ENCODE measurements at regions not wholly inside any gene's neighbourhood (a gene's known extent, or its start where the extent isn't known, plus 50 kb on each side); places are given as distances from the start of the nearest gene placed in this dataset.

GRCh38 chr1:60753036-60753900 is 329.1 kb upstream of the NFIA start:
- no peak for TF ChIP-seq CTCF (IDR thresholded peaks at IDR 0.05)

GRCh38 chr1:60751306-60751705 is 331.1 kb upstream of the NFIA start:
- no peak for TF ChIP-seq CTCF (IDR thresholded peaks at IDR 0.05)

GRCh38 chr1:60747353-60747752 is 335.0 kb upstream of the NFIA start:
- no peak for TF ChIP-seq CTCF (IDR thresholded peaks at IDR 0.05)

GRCh38 chr1:60746278-60746791 is 336.0 kb upstream of the NFIA start:
- TF ChIP-seq CTCF (IDR thresholded peaks at IDR 0.05): no peak

- TF ChIP-seq CTCF (IDR thresholded peaks at IDR 0.05): no peak
These were observed 336.9 kb upstream of the NFIA start for GRCh38 chr1:60745484-60745883.

- no peak for TF ChIP-seq CTCF (IDR thresholded peaks at IDR 0.05)
These were observed 340.0 kb upstream of the NFIA start for GRCh38 chr1:60742339-60742738.

GRCh38 chr1:60740154-60740553 is 342.2 kb upstream of the NFIA start:
- no peak for TF ChIP-seq CTCF (IDR thresholded peaks at IDR 0.05)
